Skeletal muscle cell (primary cell): ENCODE measurements at regions not wholly inside any gene's neighbourhood (a gene's known extent, or its start where the extent isn't known, plus 50 kb on each side); places are given as distances from the start of the nearest gene placed in this dataset.
"Not testable (repeated sequence)": the region's sequence is repeated elsewhere in the genome, so short reads cannot be mapped to it uniquely, and the experiment has no call there.

Experiments used
- DNase-seq: peaks from one replicate; pipeline ENCODE4 v3.0.0-alpha.2; 2010; ENCODE audit warnings: low read depth
- H3K4me3 ChIP-seq: 2 replicates; pipeline ENCODE4 v1.5.1; 2011; ENCODE audit warnings: low read depth, mild to moderate bottlenecking, control low read depth, low read length, moderate library complexity

DNA sequence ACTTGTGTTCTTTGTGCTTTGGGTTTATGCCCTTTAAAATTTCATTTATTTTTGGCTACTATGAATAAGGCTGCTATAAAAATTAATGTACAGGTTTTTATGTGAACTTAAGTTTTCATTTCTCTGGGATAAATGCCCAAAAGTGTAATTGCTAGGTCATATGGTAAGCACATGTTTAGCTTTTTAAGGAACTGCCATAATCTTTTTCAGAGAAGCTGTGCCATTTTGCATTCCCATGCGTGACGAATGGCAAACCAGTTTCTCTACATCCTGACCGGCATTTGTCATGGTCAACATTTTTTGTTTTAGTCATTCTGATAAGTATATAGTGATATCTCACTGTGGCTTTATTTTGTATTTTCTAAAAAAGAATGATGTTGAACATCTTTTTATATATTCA, 236.0 kb upstream of the SGK1 start:
- DNase-seq: no peak

GRCh38 chr6:134551245-134551960, 233.5 kb upstream of the SGK1 start:
- H3K4me3 ChIP-seq: no peak overlapping the region
- peak; percentile 79 for DNase-seq

More for the DNA sequence above, 236.0 kb upstream of the SGK1 start:
- H3K4me3 ChIP-seq: no peak overlapping the region

DNA sequence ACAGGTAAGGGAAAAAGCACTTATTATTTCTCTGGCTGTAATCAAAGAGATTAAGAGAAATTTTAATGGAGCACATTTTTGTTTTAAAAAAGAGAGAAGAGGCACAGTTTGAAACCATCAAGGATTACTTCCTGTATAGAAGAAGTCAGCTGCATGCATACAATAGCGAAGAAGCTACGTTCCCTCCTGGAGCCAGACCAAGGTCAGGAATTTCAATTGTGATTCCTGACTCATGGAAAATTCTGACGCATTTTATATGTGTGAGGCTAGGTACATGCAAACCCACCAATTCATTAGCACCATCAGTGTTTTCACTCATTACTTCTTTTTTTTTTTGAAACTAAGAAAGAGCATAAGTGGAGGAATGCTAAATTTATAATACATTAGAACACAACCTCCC, 232.7 kb upstream of the SGK1 start:
- H3K4me3 ChIP-seq: no peak overlapping the region

GRCh38 chr6:134549854-134550253, 231.9 kb upstream of the SGK1 start:
- H3K4me3 ChIP-seq: no peak overlapping the region
- DNase-seq: no peak

More for the DNA sequence above, 232.7 kb upstream of the SGK1 start:
- no peak for DNase-seq

GRCh38 chr6:134546962-134547645, 229.2 kb upstream of the SGK1 start:
- H3K4me3 ChIP-seq: no peak overlapping the region
- no peak for DNase-seq

DNA sequence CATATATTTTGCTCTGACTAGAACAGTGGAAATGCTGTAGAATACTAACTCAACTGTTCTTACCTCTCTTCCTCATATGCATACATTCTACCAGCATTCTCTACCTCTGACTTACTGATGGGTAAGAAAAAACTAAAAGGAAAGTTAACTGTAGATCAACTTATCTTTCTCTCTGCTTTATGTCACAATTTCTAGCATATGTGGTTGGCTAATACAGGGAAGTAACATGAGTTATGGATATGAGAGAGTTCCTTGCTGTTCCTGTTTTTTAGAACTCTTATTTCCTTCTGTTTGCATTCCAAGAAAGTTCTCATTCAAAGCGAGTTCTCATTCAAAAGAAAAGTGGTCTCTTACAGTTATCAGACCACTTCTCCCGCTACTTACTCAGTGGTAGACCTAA, 226.8 kb upstream of the SGK1 start:
- no peak for DNase-seq
- no peak overlapping the region for H3K4me3 ChIP-seq

DNA sequence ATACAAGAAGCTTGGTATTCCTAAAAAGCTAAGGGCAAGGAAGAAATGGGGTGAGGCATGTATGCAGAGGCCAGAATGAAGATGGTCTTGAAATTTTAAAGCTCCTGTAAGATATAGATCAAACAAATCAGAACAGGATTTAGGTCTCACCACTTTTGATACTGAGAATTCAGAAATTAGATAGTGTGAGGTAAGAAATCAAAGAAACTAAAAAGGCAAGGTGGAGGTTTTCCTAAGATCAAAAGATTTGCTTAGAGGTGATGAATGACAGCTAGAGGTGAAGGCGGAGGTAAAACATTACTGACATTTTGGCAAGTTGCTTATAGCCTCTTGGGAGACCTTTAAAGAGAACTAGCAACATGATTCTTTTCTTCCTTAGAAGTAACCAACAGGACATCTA, 225.2 kb upstream of the SGK1 start:
- no peak for DNase-seq
- H3K4me3 ChIP-seq: no peak overlapping the region

- H3K4me3 ChIP-seq: no peak overlapping the region
- no peak for DNase-seq
Measured at GRCh38 chr6:134541001-134541400, 223.1 kb upstream of the SGK1 start.

GRCh38 chr6:134539865-134540323, 222.0 kb upstream of the SGK1 start:
- DNase-seq: no peak
- no peak overlapping the region for H3K4me3 ChIP-seq

DNA sequence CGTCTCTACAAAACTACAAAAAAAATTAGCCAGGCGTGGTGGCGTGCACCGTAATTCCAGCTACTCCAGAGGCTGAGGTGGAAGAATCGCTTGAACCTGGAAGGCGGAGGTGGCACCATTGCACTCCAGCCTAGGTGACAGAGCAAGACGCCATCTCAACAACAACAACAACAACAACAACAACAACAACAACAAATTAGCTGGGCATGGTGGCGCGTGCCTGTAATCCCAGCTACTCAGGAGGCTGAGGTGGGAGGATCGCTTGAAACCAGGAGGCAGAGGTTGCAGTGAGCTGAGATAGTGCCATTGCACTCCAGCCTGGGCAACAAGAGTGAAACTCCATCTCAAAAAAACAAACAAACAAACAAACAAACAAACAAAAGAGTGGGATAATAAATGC, 219.9 kb upstream of the SGK1 start:
- not testable (repeated sequence) for DNase-seq, H3K4me3 ChIP-seq

DNA sequence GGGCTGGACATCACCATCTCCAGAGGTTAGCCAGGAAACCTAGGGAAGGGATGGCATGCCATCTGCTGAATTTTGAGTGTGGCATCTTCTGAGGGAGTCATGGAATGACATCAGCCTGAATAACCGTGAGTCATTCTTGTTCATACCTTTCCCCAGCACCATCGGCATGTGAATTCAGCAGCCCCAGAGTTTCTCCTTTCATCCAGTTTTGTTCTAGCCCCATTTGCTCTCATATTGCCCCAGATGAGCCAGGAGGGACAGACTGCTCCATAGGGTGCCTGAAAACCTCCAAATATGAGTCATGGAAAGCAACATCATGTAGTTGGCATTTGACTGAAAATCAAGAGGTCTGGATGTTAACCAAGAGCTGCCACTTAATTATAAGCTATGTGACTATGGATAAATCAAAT, 219.2 kb upstream of the SGK1 start:
- DNase-seq: peak; percentile 89
- H3K4me3 ChIP-seq: no peak overlapping the region

- DNase-seq: no peak
- H3K4me3 ChIP-seq: no peak overlapping the region
Measured at GRCh38 chr6:134535831-134536230, 217.9 kb upstream of the SGK1 start.

- DNase-seq: no peak
- no peak overlapping the region for H3K4me3 ChIP-seq
Measured at GRCh38 chr6:134534708-134535149, 216.8 kb upstream of the SGK1 start.

GRCh38 chr6:134533991-134534390, 216.1 kb upstream of the SGK1 start:
- DNase-seq: no peak

GRCh38 chr6:134532694-134533624, 215.0 kb upstream of the SGK1 start:
- H3K4me3 ChIP-seq: no peak overlapping the region
- no peak for DNase-seq

More at GRCh38 chr6:134533991-134534390, 216.1 kb upstream of the SGK1 start:
- H3K4me3 ChIP-seq: no peak overlapping the region

DNA sequence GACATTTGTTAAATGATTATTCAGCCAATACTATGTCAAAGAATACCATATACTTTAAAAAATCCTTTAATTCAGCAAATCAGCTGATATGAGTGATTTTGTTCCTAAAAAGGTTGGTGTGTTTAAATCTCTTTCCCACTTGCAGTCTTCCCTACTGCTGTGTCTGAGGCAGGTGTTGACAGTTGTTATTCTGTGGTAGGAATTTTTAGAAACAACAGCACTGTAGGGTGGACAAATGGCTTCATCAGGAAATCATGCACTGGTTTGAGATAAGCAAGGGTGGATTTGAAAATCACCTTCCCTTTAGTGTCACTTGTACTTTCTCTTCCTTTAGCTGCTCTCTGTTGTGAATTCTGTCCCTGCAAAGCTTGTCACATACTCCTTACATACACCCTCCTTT, 213.7 kb upstream of the SGK1 start:
- no peak for DNase-seq
- H3K4me3 ChIP-seq: no peak overlapping the region

DNA sequence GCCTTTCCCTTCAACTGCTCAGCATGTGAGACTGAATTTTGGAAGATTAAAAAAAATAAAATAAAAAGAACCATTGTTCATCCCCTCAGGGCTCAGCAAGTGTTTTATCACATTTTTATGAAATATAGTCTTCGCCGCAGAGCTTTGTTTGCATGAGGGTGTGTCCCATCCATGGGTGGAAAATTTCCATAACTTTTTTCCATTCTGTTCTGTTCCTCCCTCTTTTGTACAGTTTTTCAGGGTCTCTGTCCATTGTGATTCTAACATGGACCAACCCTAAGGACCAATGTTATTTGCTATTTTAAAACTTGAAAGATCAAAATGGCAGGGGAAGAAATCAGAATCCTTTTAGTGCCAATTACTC, 213.3 kb upstream of the SGK1 start:
- H3K4me3 ChIP-seq: no peak overlapping the region
- no peak for DNase-seq

DNA sequence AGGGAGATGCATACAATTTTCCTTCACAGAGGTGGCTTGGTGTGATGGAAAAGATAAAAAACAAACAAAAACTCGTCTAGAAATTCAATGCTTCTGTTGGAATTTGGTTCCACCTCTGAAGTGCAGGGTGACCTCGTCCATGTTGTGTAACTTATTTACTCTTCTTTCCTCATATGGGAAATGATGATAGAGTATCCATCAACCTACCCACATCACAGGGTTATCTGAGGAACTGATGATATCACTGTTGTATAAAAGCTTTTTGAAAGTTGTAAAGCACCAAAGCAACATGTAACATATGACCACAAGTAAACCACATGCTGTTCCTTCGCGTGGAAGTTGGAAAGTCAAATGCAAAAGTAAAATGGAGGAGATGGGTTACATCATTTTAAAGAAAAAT, 212.0 kb upstream of the SGK1 start:
- no peak for DNase-seq
- no peak overlapping the region for H3K4me3 ChIP-seq

DNA sequence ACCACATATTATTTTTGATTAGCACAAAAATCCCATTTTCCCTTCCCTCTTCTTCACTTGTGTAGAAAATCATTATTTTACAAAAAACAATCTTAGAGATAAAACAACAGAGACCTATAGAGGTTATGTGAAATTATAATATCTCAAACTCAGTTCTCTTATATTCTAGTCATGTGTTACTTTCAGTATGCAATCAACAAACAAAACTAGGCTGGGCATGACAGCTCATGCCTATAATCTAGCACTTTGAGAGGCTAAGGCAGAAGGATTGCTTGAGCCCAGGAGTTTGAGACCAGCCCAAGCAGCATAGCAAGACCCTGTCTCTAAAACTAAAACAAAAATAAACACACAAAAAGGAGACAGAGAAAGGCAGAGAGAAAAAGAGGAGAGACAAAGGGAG, 211.4 kb upstream of the SGK1 start:
- H3K4me3 ChIP-seq: no peak overlapping the region
- no peak for DNase-seq
